GM12878 (cell line): ENCODE measurements at regions not wholly inside any gene's neighbourhood (a gene's known extent, or its start where the extent isn't known, plus 50 kb on each side); places are given as distances from the start of the nearest gene placed in this dataset.

Source experiments
- ATAC-seq: fragments of 200-7000 bp; cut with Tn5 transposase; 3 replicates; pipeline ENCODE4 v1.9.1; 2020; ENCODE audit warnings: mild to moderate bottlenecking, moderate library complexity
- BruUV-seq: library from RNA; stranded (reverse); fragments of 400-500 nt; replicated peaks from 2 replicates; lab custom pipeline; 2021; lab: Mats Ljungman, UMichigan
- CTCF ChIA-PET: fragments of 300-600 bp; sonication (Branson Sonifier 250); formaldehyde crosslinking; extraction: SDS; loops from one replicate; lab custom pipeline; 2021; ENCODE audit warnings: inconsistent platforms; lab: Yijun Ruan, JAX
- POLR2A ChIA-PET: fragments of 350-600 bp; formaldehyde crosslinking; extraction: SDS; loops from one replicate; lab custom pipeline; 2021; ENCODE audit warnings: inconsistent platforms; lab: Charles Lee
- RAD21 ChIA-PET: fragments of 300-600 bp; sonication (Branson Sonifier 250); formaldehyde crosslinking; loops from one replicate; lab custom pipeline; 2023; ENCODE audit warnings: antibody characterized with exemption; ENCODE audit not compliant: unreplicated experiment; lab: Charles Lee
- SMC1A ChIA-PET: fragments of 300-600 bp; sonication (Branson Sonifier 250); formaldehyde crosslinking; loops from one replicate; lab custom pipeline; 2023; ENCODE audit not compliant: unreplicated experiment, uncharacterized antibody; lab: Charles Lee
- DNase-seq: peaks from one replicate; pipeline ENCODE4 v3.0.0-alpha.2; 2011; ENCODE audit warnings: low read depth, low spot score
- FAIRE-seq: peaks from 3 replicates; lab custom pipeline; 2011; peaks lifted over from hg19 to GRCh38; lab: Jason Lieb, UNC
- H2AFZ ChIP-seq: 2 replicates; pipeline ENCODE4 v1.6.0; 2011; ENCODE audit warnings: low read depth, low read length, control low read depth; ENCODE audit not compliant: control insufficient read depth
- H3K27ac ChIP-seq: 2 replicates; pipeline ENCODE4 v1.5.1; 2011; ENCODE audit warnings: control low read depth; ENCODE audit not compliant: control insufficient read depth, insufficient read depth
- H3K27me3 ChIP-seq, 2 experiments: replicated peaks in 1 of 2; 2 replicates each; pipeline versions ENCODE4 v1.6.0 to v1.6.1; 2011; ENCODE audit warnings: low read length in 1 of 2; ENCODE audit not compliant: control insufficient read depth in 2 of 2, insufficient read depth in 2 of 2
- H3K36me3 ChIP-seq, 2 experiments: 2 replicates each; pipeline ENCODE4 v1.5.1; 2011; ENCODE audit warnings: low read length in 1 of 2; ENCODE audit not compliant: control insufficient read depth in 2 of 2, insufficient read depth in 2 of 2
- H3K4me1 ChIP-seq: 2 replicates; pipeline ENCODE4 v1.6.1; 2011; ENCODE audit warnings: mild to moderate bottlenecking, low read length, moderate library complexity, mixed read lengths; ENCODE audit not compliant: control insufficient read depth, insufficient read depth
- H3K4me2 ChIP-seq: 2 replicates; pipeline ENCODE4 v1.6.0; 2011; ENCODE audit warnings: control low read depth; ENCODE audit not compliant: control insufficient read depth, insufficient read depth
- H3K4me3 ChIP-seq: fragments of 200-600 bp; sonication (generic); 2 replicates; pipeline ENCODE4 v1.5.1; 2016
- H3K79me2 ChIP-seq: 2 replicates; pipeline ENCODE4 v1.6.0; 2011; ENCODE audit warnings: low read length; ENCODE audit not compliant: control insufficient read depth, insufficient read depth
- H3K9ac ChIP-seq: 2 replicates; pipeline ENCODE4 v1.8.0; 2011; ENCODE audit warnings: low read length, control low read depth, mixed read lengths; ENCODE audit not compliant: control insufficient read depth, insufficient read depth
- H3K9me3 ChIP-seq: replicated peaks from 3 replicates; pipeline ENCODE4 v1.5.1; 2011; ENCODE audit warnings: mild to moderate bottlenecking, low read length; ENCODE audit not compliant: control insufficient read depth, insufficient read depth
- H4K20me1 ChIP-seq: 2 replicates; pipeline ENCODE4 v1.6.0; 2011; ENCODE audit not compliant: control insufficient read depth, insufficient read depth
- BRCA1 ChIP-seq: IDR thresholded peaks from 2 replicates; pipeline ENCODE4 v1.6.1; 2011; ENCODE audit warnings: low read depth, low read length, improper control_type of control experiment
- DPF2 ChIP-seq: fragments of 450-650 bp; IDR thresholded peaks from 2 replicates; pipeline ENCODE4 v1.6.1; 2017; ENCODE audit warnings: mild to moderate bottlenecking
- JUND ChIP-seq: IDR thresholded peaks from 2 replicates; pipeline ENCODE4 v1.6.1; 2012; ENCODE audit warnings: low read depth, mild to moderate bottlenecking, low read length, improper control_type of control experiment, moderate library complexity
- MYC ChIP-seq: IDR thresholded peaks from 2 replicates; pipeline ENCODE4 v1.6.1; 2011; ENCODE audit warnings: mild to moderate bottlenecking, low read length, moderate library complexity, inconsistent platforms; ENCODE audit not compliant: insufficient read depth, insufficient replicate concordance, insufficient read length, severe bottlenecking
- NFYA ChIP-seq: IDR thresholded peaks from 2 replicates; pipeline ENCODE4 v1.6.1; 2011; ENCODE audit warnings: low read depth, mild to moderate bottlenecking, low read length, improper control_type of control experiment, borderline replicate concordance
- PBX3 ChIP-seq: IDR thresholded peaks from 2 replicates; pipeline ENCODE4 v1.6.1; 2011; ENCODE audit warnings: mild to moderate bottlenecking, low read depth, low read length, moderate library complexity; ENCODE audit not compliant: insufficient replicate concordance
- REST ChIP-seq: IDR thresholded peaks from 2 replicates; pipeline ENCODE4 v1.6.1; 2012; ENCODE audit warnings: mild to moderate bottlenecking, low read depth, low read length
- SIN3A ChIP-seq: IDR thresholded peaks from 2 replicates; pipeline ENCODE4 v1.6.1; 2012; ENCODE audit warnings: low read depth, low read length, improper control_type of control experiment
- TCF7 ChIP-seq: IDR thresholded peaks from 2 replicates; pipeline ENCODE4 v1.6.1; 2014; ENCODE audit warnings: antibody characterized with exemption, borderline replicate concordance
- ZNF24 ChIP-seq: fragments of 450-650 bp; IDR thresholded peaks from 2 replicates; pipeline ENCODE4 v1.6.1; 2017; ENCODE audit warnings: antibody characterized with exemption, mild to moderate bottlenecking
- WGBS: methylation state at CpG from one replicate; pipeline ENCODE4 v1.1.6; 2016; ENCODE audit warnings: low lambda C conversion rate; ENCODE audit not compliant: insufficient replicate concordance, insufficient coverage; ENCODE audit errors: missing lambda C conversion rate; 5-methylcytosine and 5-hydroxymethylcytosine counted together
- in situ Hi-C: fragments of 300-500 bp; cut with MboI; formaldehyde crosslinking; loops from 9 replicates; pipeline ENCODE4 v1.14.3; 2018; ENCODE audit warnings: mixed read lengths
- intact Hi-C: fragments of 100-400 bp; cut with micrococcal nuclease; formaldehyde crosslinking; loops from one replicate; pipeline ENCODE4 v1.14.2; 2022; ENCODE audit not compliant: unreplicated experiment

DNA sequence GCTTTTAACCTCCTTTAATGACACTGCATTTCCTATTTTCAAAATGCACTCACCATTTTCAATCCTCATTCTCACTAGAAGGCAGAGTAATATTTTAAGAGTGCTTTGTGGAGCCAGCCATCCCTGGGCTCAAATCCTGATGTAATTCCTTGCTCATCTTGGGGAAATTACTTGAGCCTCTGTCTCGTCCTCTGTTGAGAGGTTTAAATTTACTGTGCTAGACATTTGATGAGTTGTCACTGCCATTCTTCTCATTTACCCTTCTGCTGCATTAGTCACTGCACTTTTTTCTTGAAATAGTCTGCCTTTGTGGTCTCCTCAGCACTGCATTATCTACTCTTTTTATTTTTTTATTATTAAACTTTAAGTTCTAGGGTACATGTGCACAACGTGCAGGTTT lies 150.0 kb upstream of the HDDC2 start:
- TF ChIP-seq TCF7 (no peak), PBX3 (no peak), MYC (no peak), DPF2 (no peak), REST (no peak), NFYA (no peak), BRCA1 (no peak), SIN3A (no peak), JUND (no peak), ZNF24 (no peak)
- ChIA-PET SMC1A (no interaction called here), CTCF (no interaction called here), RAD21 (no interaction called here), POLR2A (no interaction called here)
- no TSS peak for BruUV-seq
- H3K27me3 ChIP-seq, result no peaks in the 10 kb centered on the region
- no peak for DNase-seq
- H2AFZ ChIP-seq, result no peak overlapping the region
- no peak overlapping the region for H3K4me3 ChIP-seq
- intact Hi-C loops (no loop called here), in situ Hi-C loops (no loop called here)
- no peaks in the 10 kb centered on the region for H4K20me1 ChIP-seq
- ATAC-seq, result no peak
- H3K4me2 ChIP-seq, result no peak overlapping the region
- H3K36me3 ChIP-seq, result no peaks in the 10 kb centered on the region
- no peak overlapping the region for H3K27ac ChIP-seq
- FAIRE-seq, result no peak
- no peak overlapping the region for H3K9ac ChIP-seq
- no peaks in the 10 kb centered on the region for H3K4me1 ChIP-seq
- no peaks in the 10 kb centered on the region for H3K79me2 ChIP-seq
- peaks cover 2% of the 10 kb centered on the region; the same call in 2 of the 3 replicates for H3K9me3 ChIP-seq
- WGBS, result 9% methylated on average over 2 of the region's 2 CpGs
